GM19467 (cell line): ENCODE measurements at regions not wholly inside any gene's neighbourhood (a gene's known extent, or its start where the extent isn't known, plus 50 kb on each side); places are given as distances from the start of the nearest gene placed in this dataset.

Source experiments
- ATAC-seq: cut with Tn5 transposase; IDR thresholded peaks from one replicate; pipeline ENCODE4 v1.9.1; 2021; ENCODE audit warnings: mild to moderate bottlenecking, moderate library complexity; ENCODE audit not compliant: unreplicated experiment

DNA sequence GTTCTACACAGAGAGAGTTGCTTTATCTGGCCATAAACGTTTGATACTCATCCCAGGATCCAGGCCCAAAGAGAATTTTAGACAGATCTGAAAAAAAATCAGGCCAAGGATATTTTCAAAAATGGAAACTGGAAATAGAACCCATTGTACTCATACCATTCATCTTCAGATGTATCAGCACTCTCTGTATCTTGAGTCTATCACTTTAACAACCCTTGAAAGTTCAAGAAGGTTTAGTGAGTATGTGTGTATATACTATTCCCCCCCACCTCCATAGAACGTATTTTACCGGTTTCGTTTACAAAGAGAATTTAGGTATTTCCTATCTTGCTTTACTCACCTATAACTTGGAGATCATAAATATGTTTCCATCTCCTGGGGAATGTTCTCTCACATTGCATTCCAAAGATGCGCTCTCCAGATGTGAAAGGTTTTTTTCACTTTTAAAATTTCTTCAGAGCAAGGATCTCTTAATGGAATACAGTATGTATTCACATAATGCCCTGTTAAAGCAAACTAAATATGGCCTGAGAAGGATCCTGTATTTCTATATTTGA lies 105.5 kb upstream of the TUT7 start:
- no peak for ATAC-seq

DNA sequence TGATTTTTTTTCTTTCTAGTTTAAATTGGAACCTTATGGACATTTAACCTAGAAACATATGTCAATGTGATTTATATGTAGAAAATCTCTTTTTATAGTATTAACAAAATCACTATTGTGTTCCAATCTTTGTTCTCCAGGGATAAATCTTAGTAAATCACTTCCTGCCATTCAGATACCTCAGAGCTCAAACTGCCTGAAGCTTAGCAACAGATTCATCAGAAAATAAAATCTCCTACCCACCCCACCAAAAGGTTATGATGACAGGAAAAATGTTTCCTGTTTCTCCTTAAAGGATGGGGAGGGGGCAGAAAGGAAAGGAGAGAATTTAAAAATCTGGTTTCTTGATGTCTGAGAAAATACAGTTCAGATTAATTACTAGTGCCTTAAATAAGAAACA lies 105.0 kb upstream of the TUT7 start:
- ATAC-seq, result no peak

GRCh38 chr9:86458191-86458855 lies 104.1 kb upstream of the TUT7 start:
- no peak for ATAC-seq

DNA sequence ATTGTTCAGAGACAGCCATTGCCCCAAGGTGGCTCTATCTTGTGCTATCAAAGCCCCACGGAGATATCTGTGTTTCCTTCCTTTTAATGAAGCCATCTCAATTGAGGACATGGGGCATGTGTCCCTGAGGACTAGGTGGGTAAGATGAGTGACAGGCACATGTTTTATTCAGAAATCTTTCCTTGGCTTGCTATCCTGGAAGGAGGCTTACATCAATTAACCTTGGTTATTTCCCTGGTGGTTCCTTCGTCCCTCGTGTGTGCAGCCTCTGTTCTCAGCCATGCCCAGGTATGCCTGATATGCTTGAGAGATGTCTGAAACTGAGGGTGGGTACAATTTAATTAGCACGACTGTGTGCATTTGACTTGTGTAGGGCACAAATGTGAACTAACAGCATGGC lies 102.2 kb upstream of the TUT7 start:
- no peak for ATAC-seq

GRCh38 chr9:86454701-86455615 lies 100.7 kb upstream of the TUT7 start:
- ATAC-seq, result no peak

DNA sequence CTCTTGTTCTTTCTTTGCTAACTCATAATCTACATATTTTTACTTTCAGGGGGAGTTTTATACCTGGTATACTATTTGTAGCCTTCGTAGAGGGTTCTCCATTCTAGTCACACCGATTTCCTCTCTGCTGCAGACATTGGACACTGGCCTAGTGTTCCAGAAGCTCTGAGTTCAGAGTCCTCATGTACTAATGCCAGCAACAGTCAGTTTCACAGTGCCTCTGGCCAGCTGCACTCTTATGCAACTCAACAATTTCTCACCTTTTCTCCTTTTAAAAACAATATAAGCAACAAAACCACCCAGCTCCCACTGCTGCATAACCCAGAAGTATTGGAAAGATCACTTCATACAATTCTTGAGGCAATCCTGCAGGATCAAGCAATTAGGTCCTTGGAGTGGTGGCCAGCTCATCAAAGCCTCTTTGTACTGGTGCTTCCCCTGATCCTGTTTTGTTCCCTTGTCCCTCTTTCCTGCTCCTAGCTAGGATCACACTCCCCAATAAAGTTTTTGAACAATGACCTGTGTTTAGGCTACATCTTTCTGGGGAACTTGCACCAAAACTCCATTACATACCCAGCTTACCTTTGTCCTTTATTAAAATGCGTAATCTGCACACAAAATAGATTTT lies 98.1 kb upstream of the TUT7 start:
- ATAC-seq, result no peak

DNA sequence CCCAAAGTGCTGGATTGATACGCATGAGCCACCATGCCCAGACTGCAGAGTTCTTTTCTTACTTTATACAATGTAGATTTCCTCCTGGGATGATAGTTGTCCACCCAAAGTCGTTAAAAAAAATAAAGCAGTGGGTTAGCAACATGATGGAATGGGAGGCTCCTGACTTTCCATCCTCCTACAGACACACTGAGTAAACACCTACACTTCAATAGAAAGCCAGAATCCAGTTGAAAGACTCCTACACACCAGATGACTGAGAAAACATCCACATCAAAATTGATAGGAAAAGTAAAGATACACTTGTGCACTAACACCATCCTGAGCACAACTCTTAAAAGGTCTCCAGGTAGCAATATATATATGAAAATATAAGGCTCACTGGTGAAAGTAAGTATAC lies 95.0 kb upstream of the TUT7 start:
- no peak for ATAC-seq

DNA sequence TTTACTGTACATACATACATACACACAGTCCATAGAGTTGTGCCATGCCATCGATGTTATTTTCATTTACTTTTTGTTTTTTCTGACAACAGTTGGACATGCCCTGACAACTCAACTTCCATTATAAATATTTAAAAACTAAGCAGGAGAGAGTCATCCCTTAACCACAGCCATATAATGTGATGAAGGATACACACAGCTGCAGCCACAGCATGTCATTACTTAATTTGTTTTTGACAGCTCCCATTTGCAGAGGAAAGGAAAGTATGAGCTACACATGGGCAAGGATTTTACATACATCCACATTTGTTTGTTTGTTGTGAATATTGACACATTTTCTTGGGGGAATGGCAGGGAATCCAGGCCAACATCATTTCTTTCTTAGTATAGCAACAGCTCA lies 91.5 kb upstream of the TUT7 start:
- no peak for ATAC-seq

GRCh38 chr9:86443992-86444391 lies 89.8 kb upstream of the TUT7 start:
- no peak for ATAC-seq

DNA sequence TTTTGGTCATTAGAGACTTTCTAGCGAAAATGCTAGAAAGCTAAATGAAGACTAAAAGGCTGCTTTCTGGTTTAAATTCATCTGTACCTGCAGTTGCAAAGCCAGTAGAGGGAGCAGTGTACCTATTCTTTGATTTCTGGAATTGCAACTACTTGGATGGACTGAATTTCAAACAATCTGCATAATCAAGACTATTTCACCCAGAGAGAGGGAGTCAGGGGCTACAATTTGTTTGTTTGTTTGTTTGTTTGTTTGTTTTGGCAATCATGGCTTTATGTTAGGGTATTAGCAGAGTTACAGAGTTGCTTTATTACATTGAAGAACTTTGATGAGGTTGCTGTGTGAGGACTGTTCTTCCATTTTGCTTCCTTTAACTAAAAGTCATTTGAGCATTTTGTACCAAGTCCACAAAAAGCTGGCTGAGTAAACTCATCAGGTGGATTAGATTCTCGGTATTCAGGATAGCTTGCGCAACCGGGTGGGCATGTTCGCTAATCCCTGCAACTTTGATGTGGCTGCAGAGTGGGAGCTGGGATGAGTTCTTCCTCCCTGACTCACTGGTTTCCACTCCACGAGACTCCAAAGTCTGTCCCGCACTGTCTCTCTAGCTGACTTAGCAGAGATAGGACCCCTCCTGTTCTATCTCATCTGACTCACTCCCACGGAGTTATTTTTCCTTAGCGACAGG lies 80.0 kb upstream of the TUT7 start:
- ATAC-seq, result no peak

GRCh38 chr9:86424251-86424891 lies 70.2 kb upstream of the TUT7 start:
- no peak for ATAC-seq

DNA sequence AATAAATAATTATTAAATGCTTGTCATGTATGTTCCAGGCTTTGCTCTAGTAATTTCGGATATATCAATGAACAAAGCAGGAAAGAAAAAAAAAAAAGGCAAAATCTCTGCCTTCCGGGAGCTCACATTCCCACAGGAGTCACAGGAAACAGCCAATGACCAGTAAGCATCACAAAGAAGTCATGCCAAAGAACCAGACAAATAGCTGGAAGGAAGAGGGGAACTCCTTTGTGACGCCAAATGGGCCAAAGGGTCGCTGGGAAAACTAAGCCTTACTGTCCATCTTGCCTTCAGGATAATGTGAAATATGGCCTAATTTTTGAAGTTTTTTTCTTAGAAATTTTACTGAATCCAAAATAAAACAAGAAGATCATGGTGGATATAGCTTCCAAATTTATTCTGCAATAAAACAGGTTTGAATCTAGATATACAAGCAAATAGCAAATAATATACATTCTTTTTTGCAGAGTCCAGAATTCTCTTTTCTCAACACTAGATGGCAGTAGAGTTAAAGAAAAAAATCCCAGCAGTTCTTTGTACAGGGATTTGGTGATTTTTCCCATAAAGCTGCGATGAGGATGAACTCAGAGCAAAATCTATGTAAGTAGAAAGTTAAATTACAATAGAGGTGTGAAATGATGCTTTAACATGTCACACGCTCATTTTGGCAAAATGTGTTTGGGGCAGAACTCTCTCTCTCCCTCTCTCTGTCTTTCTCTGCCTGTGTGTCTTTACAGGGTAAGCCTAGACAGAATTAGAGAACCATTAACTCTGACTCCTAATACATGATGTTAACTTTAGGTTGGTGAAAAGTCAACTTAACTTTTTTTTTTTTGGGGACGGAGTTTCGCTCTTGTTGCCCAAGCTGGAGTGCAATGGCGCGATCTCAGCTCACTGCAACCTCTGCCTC lies 60.0 kb upstream of the TUT7 start:
- ATAC-seq, result no peak

DNA sequence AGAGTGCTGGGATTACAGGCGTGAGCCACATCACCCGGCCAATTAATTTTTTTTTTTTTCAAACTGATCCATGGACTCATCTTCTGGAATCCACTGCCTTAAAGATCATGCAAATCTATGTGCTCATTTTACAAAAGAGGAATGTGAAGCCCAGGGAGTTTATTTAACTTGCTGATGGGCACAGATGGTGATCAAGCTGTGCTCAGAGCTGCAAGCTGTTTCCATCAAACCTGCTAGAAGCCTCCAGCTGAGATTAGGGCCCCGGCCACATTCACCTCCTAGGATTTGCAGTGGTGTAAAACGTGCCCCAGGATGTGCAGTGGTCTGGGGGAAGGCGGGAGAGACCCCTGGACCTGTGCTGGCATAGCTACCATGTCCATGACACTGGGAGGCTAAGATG lies 56.1 kb upstream of the TUT7 start:
- no peak for ATAC-seq

GRCh38 chr9:86408121-86408520 lies 53.9 kb upstream of the TUT7 start:
- ATAC-seq, result no peak

- no peak for ATAC-seq
Measured at GRCh38 chr9:86407022-86407421, 52.8 kb upstream of the TUT7 start.

- ATAC-seq, result no peak
Measured at GRCh38 chr9:86406366-86406765, 52.2 kb upstream of the TUT7 start.

- ATAC-seq, result no peak
Measured at GRCh38 chr9:86405926-86406325, 51.7 kb upstream of the TUT7 start.

- no peak for ATAC-seq
Measured at GRCh38 chr9:86405086-86405491, 50.9 kb upstream of the TUT7 start.
